ENCODE measurements at regions not wholly inside any gene's neighbourhood (a gene's known extent, or its start where the extent isn't known, plus 50 kb on each side); places are given as distances from the start of the nearest gene placed in this dataset.

- no peak overlapping the region for H3K27ac ChIP-seq
- no peak for TF ChIP-seq CTCF (conservative IDR thresholded peaks at IDR 0.05)
Observed at GRCh38 chr7:130894146-130894908, 160.3 kb upstream of the KLF14 start.

GRCh38 chr7:130894909-130895750 is 161.1 kb upstream of the KLF14 start:
- no peak overlapping the region for H3K27ac ChIP-seq
- TF ChIP-seq CTCF (conservative IDR thresholded peaks at IDR 0.05): no peak

- H3K27ac ChIP-seq: peak overlapping the region; percentile 84
- TF ChIP-seq CTCF (conservative IDR thresholded peaks at IDR 0.05): no peak
Observed at GRCh38 chr7:130896051-130896881, 162.3 kb upstream of the KLF14 start.

- H3K27ac ChIP-seq: peak overlapping the region; percentile 84
- TF ChIP-seq CTCF (conservative IDR thresholded peaks at IDR 0.05): peak; percentile 93
Observed at GRCh38 chr7:130896898-130897514, 163.0 kb upstream of the KLF14 start.

GRCh38 chr7:130897515-130898419 is 163.8 kb upstream of the KLF14 start:
- TF ChIP-seq CTCF (conservative IDR thresholded peaks at IDR 0.05): 0 out of 2 replicates have a peak, but pooled peaks have one; percentile 5
- H3K27ac ChIP-seq: peak overlapping the region; percentile 84

- no peak for TF ChIP-seq CTCF (conservative IDR thresholded peaks at IDR 0.05)
- peak overlapping the region; percentile 84 for H3K27ac ChIP-seq
Observed at GRCh38 chr7:130899071-130899560, 165.1 kb upstream of the KLF14 start.
